GM21390 (cell line): ENCODE measurements at regions not wholly inside any gene's neighbourhood (a gene's known extent, or its start where the extent isn't known, plus 50 kb on each side); places are given as distances from the start of the nearest gene placed in this dataset.
"Not testable (repeated sequence)": the region's sequence is repeated elsewhere in the genome, so short reads cannot be mapped to it uniquely, and the experiment has no call there.

Experiments
- ATAC-seq: cut with Tn5 transposase; IDR thresholded peaks from one replicate; pipeline ENCODE4 v1.9.1; 2021; ENCODE audit not compliant: unreplicated experiment

DNA sequence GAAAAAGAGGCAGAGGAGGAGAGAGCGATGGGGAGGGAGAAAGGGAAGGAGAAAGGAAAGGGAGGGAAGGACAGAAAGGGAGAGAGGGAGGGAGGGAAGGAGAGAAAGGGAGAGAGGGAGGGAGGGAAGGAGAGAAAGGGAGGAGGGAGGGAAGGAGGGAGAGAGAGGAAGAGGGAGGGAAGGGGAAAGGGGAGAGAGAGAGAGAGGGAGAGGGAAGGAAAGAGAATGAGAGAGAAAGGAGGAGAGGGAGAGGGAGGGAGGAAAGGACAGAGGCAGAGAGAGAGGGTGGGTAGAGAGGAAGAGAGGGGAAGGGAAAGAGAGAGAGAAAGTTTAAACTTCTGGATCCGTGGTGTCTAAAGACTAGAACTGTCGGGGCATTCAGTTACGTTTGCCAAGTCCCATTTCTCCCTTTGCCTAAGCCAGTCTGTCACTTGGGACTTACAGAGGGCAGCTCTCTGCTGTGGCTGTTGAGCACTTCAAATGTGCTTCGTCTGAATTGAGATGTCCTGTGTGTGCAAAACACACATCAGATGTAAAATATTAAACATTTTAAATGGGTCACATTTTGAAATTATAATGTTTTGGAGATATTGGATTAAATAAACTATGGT, 62.6 kb downstream of the PLXNA1 start:
- no peak for ATAC-seq

GRCh38 chr3:127046690-127047089, 63.8 kb downstream of the PLXNA1 start:
- not testable (repeated sequence) for ATAC-seq

DNA sequence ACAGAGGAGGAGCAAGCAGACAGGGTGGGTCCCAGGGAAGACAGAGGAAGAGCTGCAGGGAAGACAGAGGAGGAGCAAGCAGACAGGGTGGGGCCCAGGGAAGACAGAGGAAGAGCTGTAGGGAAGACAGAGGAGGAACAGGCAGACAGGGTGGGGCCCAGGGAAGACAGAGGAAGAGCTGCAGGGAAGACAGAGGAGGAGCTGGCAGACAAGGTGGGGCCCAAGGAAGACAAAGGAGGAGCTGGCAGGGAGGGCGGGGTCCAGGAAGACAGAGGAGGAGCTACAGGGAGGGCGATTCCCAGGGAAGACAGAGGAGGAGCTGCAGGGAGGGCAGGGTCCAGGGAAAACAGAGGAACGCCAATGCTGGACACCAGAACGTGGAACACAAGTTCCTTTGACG, 66.5 kb downstream of the PLXNA1 start:
- no peak for ATAC-seq

DNA sequence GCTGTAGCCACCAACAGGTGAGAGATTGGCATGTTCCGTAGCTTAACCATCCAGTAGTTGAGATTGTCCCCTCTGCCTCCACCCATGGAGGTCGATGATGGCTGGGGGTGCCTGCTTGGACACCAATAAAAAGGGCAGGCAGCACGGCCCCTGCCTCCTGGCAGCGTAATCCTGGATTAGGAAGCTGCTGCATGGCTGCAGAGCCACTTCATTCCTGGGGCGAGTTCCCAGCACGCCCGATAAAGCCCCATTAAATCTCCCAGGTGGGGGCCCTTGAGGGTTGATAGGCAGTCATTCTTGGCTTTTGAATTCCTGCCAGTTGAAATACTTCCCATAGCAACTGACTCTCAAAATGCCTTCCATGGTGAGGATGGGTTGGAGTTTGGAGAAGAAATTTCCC, 67.8 kb downstream of the PLXNA1 start:
- ATAC-seq, result no peak

GRCh38 chr3:127052121-127052561, 69.2 kb downstream of the PLXNA1 start:
- no peak for ATAC-seq

GRCh38 chr3:127053026-127053425, 70.1 kb downstream of the PLXNA1 start:
- ATAC-seq, result no peak

- no peak for ATAC-seq
Measured at GRCh38 chr3:127053450-127053849, 70.5 kb downstream of the PLXNA1 start.

DNA sequence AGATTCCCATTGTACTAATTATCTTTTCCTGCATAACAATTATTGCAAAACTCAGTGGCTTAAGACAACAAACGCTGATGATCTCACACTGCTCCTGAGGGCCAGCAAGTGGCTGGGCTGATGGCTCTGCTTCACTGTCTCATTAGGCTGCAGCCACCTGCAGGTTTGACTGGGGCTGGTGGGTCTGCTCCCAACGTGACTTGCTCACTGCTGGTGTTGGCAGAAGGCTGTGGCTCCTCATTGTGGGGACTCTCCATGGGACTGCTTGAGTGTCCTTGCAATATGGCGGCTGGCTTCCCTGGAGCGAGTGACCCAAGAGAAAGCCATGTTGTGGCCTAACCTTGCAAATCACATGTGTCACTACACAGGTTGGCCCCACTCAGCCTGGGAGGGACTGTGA, 71.1 kb downstream of the PLXNA1 start:
- ATAC-seq, result no peak

GRCh38 chr3:127056281-127056680, 73.4 kb downstream of the PLXNA1 start:
- no peak for ATAC-seq

DNA sequence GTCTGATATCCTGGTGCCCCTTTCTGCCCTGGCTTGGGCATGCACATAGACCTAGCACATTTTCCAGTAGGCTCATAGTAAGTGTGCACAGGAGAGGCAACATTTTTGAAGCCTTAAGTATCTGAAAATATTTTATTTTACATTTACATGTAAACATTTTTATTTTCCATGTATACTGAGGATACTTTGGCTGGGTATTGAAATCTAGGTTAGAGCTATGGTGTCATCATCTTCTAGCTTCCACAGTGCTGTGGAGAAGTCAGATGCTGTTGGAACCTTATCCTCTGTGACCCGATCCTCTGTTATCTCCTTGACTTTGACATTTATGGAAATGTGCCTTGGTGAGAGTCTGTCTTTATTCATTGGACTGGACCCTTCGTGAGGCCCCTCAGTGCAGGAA, 74.1 kb downstream of the PLXNA1 start:
- no peak for ATAC-seq

GRCh38 chr3:127059072-127059471, 76.2 kb downstream of the PLXNA1 start:
- no peak for ATAC-seq

GRCh38 chr3:127061641-127062040, 78.7 kb downstream of the PLXNA1 start:
- ATAC-seq, result no peak

DNA sequence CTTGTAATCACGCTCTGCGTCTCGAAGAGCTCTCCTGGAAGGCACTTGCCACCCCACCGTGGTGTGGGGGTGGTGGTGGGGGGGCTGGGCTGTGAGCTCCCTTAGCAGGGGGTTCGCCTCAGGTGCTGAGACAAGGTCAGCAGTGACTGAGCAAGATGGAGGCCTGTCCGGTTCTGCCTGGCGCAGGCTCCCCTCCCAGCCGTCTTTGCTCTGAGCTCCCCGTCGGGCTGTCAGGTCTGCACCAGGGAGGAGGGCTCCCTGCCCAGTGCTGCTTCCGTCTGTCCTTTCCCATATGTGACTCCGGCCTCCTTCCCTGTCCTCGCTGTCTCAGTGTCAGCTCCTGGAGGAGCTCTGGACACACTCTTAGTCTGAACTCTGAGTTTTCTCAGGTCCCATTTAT, 80.0 kb downstream of the PLXNA1 start:
- no peak for ATAC-seq

DNA sequence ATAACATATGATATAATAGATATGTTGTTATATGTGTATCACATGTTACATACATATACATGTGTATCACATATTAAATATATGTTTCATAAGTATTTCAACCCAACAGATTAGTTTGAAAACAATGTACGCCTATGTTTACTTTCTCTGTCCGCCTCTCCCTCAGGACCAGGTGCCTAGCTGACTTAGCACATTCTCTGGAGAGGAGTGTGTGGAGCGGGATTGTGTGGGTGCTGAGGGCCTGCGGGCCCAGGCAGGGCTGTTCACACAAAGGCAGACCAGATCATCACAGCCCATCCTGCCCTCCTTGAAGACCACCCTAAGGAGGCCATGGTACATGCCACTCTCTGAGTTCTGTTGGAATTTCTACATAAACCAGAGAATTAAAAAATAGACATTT, 81.0 kb downstream of the PLXNA1 start:
- no peak for ATAC-seq

DNA sequence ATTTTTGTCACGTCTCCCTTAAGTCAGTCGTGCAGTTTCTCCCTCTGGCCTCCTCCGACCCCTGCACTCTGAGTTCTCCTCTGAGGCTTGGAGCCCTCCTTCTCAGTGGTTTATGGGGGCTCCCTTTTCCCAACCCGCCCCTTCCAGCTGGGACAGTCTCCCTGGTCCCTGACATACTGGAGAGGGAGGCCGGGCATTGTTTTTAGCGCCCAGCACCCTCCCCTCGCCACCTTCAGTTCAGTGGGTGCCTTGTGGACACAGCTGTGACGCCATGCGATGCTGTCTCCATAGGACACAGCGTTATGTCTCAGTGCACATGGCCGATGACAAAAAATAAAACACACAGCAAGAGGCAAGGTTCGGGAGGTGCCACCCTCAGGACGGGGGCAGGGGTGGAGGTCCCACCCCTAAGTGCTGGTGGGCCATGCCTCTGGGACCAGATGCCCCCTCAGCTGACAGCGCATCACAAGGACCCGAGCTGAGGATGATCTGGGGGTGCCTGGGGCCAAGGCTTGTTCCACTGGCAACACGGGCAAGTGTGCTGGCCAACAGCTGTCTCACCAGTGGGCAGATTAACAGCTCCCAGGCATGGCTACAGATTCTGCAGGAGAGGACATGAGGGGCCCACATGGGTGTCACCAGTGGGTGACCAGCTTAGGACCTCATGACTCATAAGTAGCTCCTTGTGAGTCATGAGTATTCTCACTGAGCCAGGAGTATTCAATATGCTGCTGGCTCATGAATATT, 81.6 kb downstream of the PLXNA1 start:
- no peak for ATAC-seq

DNA sequence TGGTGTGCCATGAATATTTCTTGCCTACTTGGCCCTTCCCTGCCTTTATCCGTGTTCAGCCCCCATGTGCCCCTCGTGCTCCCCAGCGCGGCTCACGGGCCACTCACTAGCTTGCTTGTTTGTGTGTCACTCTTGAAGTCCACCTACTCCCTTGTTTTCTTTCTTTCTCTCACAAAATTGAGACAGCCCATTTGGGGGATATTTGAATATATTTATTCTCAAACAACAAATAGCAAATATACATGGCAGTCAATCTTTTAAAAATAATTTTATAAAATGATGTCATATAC, 82.2 kb downstream of the PLXNA1 start:
- no peak for ATAC-seq

- no peak for ATAC-seq
Measured at GRCh38 chr3:127065561-127066290, 82.8 kb downstream of the PLXNA1 start.

- ATAC-seq, result no peak
Measured at GRCh38 chr3:127066635-127067034, 83.7 kb downstream of the PLXNA1 start.

GRCh38 chr3:127067116-127067910, 84.4 kb downstream of the PLXNA1 start:
- no peak for ATAC-seq

GRCh38 chr3:127068111-127068810, 85.3 kb downstream of the PLXNA1 start:
- ATAC-seq, result no peak

DNA sequence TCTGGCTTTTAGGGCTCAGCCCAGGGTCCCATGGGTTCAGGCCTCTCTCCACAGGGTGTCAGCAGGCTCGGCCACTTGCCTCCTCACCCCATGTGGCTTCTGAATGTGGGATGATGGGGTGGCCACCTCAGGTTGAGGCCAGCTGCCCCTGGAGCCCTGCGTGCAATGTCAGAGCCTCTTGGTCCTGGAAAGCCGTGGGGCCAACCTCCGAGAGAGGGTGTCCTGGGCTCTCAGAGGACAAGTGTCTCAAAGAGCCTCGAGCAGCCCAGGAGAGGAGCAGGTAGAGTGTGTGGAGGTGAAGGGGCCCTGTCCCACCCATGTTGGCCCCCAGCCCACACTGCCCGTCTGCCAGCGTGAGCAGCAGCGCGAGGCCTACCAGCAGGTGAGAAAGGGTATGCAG, 86.0 kb downstream of the PLXNA1 start:
- ATAC-seq, result no peak
